LNCaP clone FGC (cell line): ENCODE measurements at regions not wholly inside any gene's neighbourhood (a gene's known extent, or its start where the extent isn't known, plus 50 kb on each side); places are given as distances from the start of the nearest gene placed in this dataset.

Experiments
- DNase-seq: peaks from one replicate; pipeline ENCODE4 v3.0.0-alpha.2; 2011; ENCODE audit warnings: low read depth
- H3K4me3 ChIP-seq: 2 replicates; pipeline ENCODE4 v1.5.1; 2011; ENCODE audit warnings: mild to moderate bottlenecking, low read depth, low read length, control low read depth
- CTCF ChIP-seq: IDR thresholded peaks from 2 replicates; pipeline ENCODE4 v1.5.1; 2012; ENCODE audit warnings: mild to moderate bottlenecking; ENCODE audit not compliant: control insufficient read depth, insufficient read depth; ENCODE audit errors: extremely low read depth

- DNase-seq = no peak
- H3K4me3 ChIP-seq = no peak overlapping the region
- TF ChIP-seq CTCF = no peak
Measured at GRCh38 chr15:93327364-93327763, 238.4 kb upstream of the RGMA start.

DNA sequence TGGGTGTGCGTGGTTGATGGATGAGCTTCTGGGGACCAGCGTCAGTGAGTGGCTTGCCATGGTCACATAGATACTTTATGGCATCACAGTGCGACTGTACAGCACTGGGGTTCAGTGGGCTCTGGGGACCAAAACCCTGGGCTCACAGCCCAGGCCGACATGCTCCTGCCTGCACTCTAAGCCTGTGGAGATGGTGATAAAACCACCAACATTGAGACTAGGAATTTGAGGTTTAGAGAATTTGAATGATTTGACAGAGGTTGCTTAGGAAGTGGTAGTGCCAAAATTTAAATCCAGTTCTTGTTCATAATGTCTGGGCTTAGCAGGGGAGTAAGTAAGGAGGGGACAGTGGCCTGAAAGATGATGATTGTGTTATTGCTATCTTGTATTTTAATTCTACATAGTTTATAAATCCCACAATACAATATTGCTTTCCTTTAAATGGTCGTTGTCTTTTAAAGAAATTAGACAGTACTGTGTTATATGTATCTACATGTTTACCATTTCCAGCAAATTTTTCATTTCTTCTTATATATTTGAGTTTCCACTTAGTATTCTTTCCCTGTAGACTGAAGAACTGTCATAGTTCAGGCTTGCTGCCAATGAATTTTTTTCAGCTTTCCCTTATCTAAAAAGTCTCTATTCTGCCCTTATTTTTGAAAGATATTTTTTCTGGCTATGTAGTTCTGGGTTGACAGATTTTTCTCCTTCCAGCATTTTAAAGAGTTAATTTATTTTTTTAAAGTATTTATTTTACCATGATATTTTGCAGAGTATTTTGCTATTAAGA is 235.4 kb upstream of the RGMA start:
- no peak overlapping the region for H3K4me3 ChIP-seq
- DNase-seq = no peak
- no peak for TF ChIP-seq CTCF

- DNase-seq = no peak
- no peak overlapping the region for H3K4me3 ChIP-seq
- TF ChIP-seq CTCF = no peak
Measured at GRCh38 chr15:93321881-93322282, 232.9 kb upstream of the RGMA start.

DNA sequence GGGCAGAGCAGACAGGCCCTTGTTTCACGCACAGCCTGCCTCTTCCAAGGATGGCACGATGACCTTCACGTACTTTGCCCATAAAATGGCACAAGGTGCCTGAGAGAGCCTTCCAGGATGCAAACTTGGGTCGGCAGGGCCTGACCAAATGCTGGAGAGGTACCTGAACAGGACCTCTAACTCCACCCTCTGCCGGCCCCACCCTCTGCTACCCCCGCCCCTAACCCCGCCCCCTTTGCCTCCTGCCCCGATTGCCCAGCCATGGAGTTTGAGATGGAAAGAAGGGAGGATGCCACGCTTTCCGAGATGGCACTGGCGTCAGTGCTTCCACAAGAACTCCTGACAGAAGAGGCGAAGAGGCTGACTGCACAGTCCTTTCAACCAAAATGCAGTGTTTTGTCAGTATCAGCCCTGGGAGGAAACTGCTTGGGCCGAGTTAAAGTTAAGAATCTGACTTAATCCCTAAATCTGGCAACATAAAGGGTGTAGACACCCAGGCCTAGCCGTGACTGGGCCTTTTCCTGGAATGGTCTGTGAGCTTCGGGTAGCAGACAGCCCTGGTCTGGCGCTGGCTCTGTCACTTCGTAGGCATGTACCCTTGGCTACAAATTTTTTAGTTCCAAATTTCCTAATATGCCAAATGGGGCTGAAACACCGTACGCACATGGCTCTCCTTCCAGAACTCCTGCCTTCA is 230.3 kb upstream of the RGMA start:
- DNase-seq = no peak
- no peak for TF ChIP-seq CTCF
- no peak overlapping the region for H3K4me3 ChIP-seq

DNA sequence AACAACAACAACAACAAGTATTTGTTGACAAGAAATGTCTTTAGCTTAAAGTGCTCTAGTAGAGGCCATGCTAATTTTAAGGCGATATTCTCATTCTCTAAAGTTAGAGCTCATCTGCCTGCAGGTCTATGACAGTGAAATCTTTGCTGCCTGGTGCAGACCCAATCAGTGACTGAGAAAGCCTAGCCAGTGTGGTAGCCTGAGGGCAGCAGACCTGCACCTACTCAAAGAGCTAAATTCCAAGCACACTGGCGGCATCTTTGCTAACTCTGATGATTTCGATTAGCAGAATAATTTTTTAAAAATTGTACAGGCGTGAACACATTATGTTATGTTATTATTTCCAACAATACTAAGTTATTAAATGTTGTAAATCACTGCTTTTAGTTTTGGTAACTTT is 228.8 kb upstream of the RGMA start:
- TF ChIP-seq CTCF = no peak
- H3K4me3 ChIP-seq = no peak overlapping the region
- no peak for DNase-seq

DNA sequence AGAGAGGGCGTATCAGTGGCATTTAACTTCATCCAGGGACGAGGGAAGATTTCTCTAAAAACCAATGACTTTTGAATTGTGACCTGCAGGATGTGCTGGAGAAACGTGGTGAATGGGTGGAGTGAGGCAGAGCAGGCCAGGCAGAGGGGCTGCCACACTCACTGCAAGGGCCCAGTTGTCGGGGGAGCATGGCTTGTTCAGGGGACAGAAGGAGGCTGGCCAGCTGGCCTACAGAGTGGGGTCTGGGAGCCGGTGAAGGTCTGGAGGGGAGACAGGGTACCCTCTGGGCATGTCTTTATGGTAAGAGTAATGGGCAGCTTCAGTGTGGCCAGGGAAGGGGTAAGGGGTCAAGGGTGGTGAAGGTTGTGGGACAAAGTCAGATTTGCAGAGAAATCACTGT is 225.2 kb upstream of the RGMA start:
- no peak overlapping the region for H3K4me3 ChIP-seq
- no peak for DNase-seq
- TF ChIP-seq CTCF = no peak
